HL-60 (cell line): ENCODE measurements at regions not wholly inside any gene's neighbourhood (a gene's known extent, or its start where the extent isn't known, plus 50 kb on each side); places are given as distances from the start of the nearest gene placed in this dataset.

ENCODE experiments used
- CTCF ChIP-seq: IDR thresholded peaks from one replicate; pipeline ENCODE4 v1.5.1; 2011; ENCODE audit warnings: low read length, control low read depth, inconsistent platforms; ENCODE audit not compliant: insufficient read depth
- POLR2AphosphoS5 ChIP-seq: IDR thresholded peaks from 2 replicates; pipeline ENCODE4 v1.6.1; 2012; ENCODE audit warnings: low read depth

DNA sequence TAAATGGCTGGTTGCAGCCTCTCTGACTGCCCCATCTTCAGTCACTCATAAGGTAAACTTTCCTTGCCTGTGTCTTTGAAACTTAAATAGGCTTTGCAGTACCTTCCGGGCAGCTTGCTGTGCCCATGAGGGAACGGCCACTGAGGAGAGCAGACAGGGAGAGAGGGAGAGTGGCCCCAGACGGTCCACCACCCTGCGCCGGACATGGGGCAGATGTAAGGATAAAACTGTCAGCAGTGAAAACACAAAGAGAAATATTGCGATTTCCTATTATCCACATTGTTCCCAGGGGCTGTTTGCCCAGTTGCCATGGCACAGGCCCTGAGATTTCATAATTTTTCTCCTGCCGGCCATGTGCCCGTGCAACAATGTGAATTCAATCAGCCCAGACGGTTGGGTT, 265.9 kb upstream of the SALL3 start:
- no peak for TF ChIP-seq CTCF
- TF ChIP-seq POLR2AphosphoS5, result no peak
